ENCODE measurements at regions not wholly inside any gene's neighbourhood (a gene's known extent, or its start where the extent isn't known, plus 50 kb on each side); places are given as distances from the start of the nearest gene placed in this dataset.

DNA sequence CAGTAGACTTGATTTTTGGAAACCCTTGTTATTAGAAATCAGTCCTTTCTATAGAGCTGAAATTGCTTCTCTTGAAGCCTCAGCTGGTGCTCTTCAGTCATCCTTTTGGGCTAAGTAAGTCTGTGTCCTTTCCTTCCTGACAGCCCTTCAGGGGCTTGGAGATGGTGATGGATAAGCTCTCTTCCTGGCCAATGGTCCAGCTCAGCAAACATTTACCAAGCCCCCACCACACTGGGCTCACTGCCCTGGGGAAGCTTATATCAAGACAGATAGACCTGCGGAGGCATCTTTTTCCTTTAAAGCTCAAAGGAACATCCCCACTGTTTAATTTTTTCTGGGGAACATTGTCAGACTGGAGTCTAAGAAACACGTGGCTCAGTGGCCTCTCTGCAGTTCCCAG, 139.6 kb downstream of the HAPSTR1 start:
- TF ChIP-seq, protein P1, sequence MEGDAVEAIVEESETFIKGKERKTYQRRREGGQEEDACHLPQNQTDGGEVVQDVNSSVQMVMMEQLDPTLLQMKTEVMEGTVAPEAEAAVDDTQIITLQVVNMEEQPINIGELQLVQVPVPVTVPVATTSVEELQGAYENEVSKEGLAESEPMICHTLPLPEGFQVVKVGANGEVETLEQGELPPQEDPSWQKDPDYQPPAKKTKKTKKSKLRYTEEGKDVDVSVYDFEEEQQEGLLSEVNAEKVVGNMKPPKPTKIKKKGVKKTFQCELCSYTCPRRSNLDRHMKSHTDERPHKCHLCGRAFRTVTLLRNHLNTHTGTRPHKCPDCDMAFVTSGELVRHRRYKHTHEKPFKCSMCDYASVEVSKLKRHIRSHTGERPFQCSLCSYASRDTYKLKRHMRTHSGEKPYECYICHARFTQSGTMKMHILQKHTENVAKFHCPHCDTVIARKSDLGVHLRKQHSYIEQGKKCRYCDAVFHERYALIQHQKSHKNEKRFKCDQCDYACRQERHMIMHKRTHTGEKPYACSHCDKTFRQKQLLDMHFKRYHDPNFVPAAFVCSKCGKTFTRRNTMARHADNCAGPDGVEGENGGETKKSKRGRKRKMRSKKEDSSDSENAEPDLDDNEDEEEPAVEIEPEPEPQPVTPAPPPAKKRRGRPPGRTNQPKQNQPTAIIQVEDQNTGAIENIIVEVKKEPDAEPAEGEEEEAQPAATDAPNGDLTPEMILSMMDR (IDR thresholded peaks at IDR 0.05; ENCODE audit: low read length) = no peak
- no peak for TF ChIP-seq EZH2 (optimal IDR thresholded peaks at IDR 0.05; ENCODE audit: low read depth, low read length)
